ENCODE measurements at regions not wholly inside any gene's neighbourhood (a gene's known extent, or its start where the extent isn't known, plus 50 kb on each side); places are given as distances from the start of the nearest gene placed in this dataset.
"Not testable (repeated sequence)": the region's sequence is repeated elsewhere in the genome, so short reads cannot be mapped to it uniquely, and the experiment has no call there.

DNA sequence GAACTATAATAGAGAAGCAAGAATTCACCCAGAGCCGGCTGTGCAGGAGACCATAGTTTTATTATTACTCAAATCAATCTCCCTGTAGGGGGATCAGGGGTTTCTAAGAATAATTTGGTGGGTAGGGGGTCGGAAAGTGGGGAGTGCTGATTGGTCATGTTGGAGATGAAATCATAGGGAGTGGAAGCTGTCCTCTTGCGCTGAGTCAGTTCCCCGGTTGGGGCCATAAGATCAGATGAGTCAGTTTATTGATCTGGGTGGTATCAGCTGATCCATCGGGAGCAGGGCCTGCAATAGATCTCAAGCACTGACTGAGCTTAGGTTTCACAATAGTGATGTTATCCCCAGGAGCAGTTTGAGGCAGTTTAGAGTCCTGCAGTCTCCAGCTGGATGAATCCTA is 97.0 kb upstream of the SNRPN start:
- TF ChIP-seq TAF1 (conservative IDR thresholded peaks at IDR 0.05), result no peak
- no peak for TF ChIP-seq SP1 (IDR thresholded peaks at IDR 0.05)
- TF ChIP-seq YY1 (IDR thresholded peaks at IDR 0.05), result no peak
- 44% methylated on average over 5 of the region's 5 CpGs for WGBS
- peaks cover 0 to 10% (median 2%) of the 10 kb centered on the region in 4 donors for H3K9me3 ChIP-seq (ENCODE audit: control insufficient read depth in 4 of 4, low read length in 3 of 4)
- H3K4me1 ChIP-seq (ENCODE audit: control insufficient read depth in 4 of 4, insufficient read depth in 4 of 4, low read length in 3 of 4), result peaks cover 0 to 2% (median 0%) of the 10 kb centered on the region in 4 donors
- no peak overlapping the region for H3K27ac ChIP-seq (ENCODE audit: low read depth in 1 of 2, low read length in 2 of 2)
- H3K4me3 ChIP-seq (ENCODE audit: low read depth in 1 of 3, low read length in 3 of 3), result no peak overlapping the region
- no peak for DNase-seq (ENCODE audit: low spot score)
- H3K9ac ChIP-seq (ENCODE audit: low read depth in 1 of 2, low read length in 2 of 2), result no peak overlapping the region
- no peaks in the 10 kb centered on the region for H3K36me3 ChIP-seq (ENCODE audit: control insufficient read depth in 4 of 4, insufficient read depth in 3 of 4, low read depth in 1 of 4, low read length in 3 of 4)
- no peaks in the 10 kb centered on the region for H3K27me3 ChIP-seq (ENCODE audit: control insufficient read depth in 4 of 4, insufficient read depth in 4 of 4, low read length in 3 of 4)

- H3K27me3 ChIP-seq (ENCODE audit: control insufficient read depth in 4 of 4, insufficient read depth in 4 of 4, low read length in 3 of 4); H3K4me1 ChIP-seq (ENCODE audit: control insufficient read depth in 4 of 4, insufficient read depth in 4 of 4, low read length in 3 of 4); H3K9ac ChIP-seq (ENCODE audit: low read depth in 1 of 2, low read length in 2 of 2); H3K4me3 ChIP-seq (ENCODE audit: low read depth in 1 of 3, low read length in 3 of 3); DNase-seq (ENCODE audit: low spot score); H3K27ac ChIP-seq (ENCODE audit: low read depth in 1 of 2, low read length in 2 of 2); H3K36me3 ChIP-seq (ENCODE audit: control insufficient read depth in 4 of 4, insufficient read depth in 3 of 4, low read depth in 1 of 4, low read length in 3 of 4); H3K9me3 ChIP-seq (ENCODE audit: control insufficient read depth in 4 of 4, low read length in 3 of 4): not testable (repeated sequence)
- 69% methylated on average over 4 of the region's 4 CpGs for WGBS
Measured at GRCh38 chr15:24858183-24858582, 96.6 kb upstream of the SNRPN start.

GRCh38 chr15:24858737-24859601 is 95.8 kb upstream of the SNRPN start:
- WGBS, result 59% methylated on average over 7 of the region's 7 CpGs
- H3K4me1 ChIP-seq (ENCODE audit: control insufficient read depth in 4 of 4, insufficient read depth in 4 of 4, low read length in 3 of 4), result peaks cover 0 to 2% (median 0%) of the 10 kb centered on the region in 4 donors
- H3K9me3 ChIP-seq (ENCODE audit: control insufficient read depth in 4 of 4, low read length in 3 of 4), result peaks cover 0 to 9% (median 2%) of the 10 kb centered on the region in 4 donors
- no peaks in the 10 kb centered on the region for H3K27me3 ChIP-seq (ENCODE audit: control insufficient read depth in 4 of 4, insufficient read depth in 4 of 4, low read length in 3 of 4)
- H3K36me3 ChIP-seq (ENCODE audit: control insufficient read depth in 4 of 4, insufficient read depth in 3 of 4, low read depth in 1 of 4, low read length in 3 of 4), result no peaks in the 10 kb centered on the region
- H3K4me3 ChIP-seq (ENCODE audit: low read depth in 1 of 3, low read length in 3 of 3), result no peak overlapping the region
- no peak for DNase-seq (ENCODE audit: low spot score)
- TF ChIP-seq REST (IDR thresholded peaks at IDR 0.05) (no peak), HNF4A (conservative IDR thresholded peaks at IDR 0.05) (no peak), ZBTB33 (IDR thresholded peaks at IDR 0.05) (no peak), NR2F2 (IDR thresholded peaks at IDR 0.05) (no peak), EGR1 (IDR thresholded peaks at IDR 0.05; ENCODE audit: low read depth in 2 of 2) (no peak), YY1 (IDR thresholded peaks at IDR 0.05) (no peak), MAX (IDR thresholded peaks at IDR 0.05) (no peak), HNF4G (IDR thresholded peaks at IDR 0.05) (no peak), GABPA (IDR thresholded peaks at IDR 0.05 in 1 of 2, conservative IDR thresholded peaks at IDR 0.05 in 1 of 2) (no peak), FOXA1 (IDR thresholded peaks at IDR 0.05) (no peak), JUND (IDR thresholded peaks at IDR 0.05) (no peak), TAF1 (conservative IDR thresholded peaks at IDR 0.05) (no peak), SP1 (IDR thresholded peaks at IDR 0.05) (no peak)
- TF ChIP-seq, protein P1, sequence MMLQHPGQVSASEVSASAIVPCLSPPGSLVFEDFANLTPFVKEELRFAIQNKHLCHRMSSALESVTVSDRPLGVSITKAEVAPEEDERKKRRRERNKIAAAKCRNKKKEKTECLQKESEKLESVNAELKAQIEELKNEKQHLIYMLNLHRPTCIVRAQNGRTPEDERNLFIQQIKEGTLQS (IDR thresholded peaks at IDR 0.05), result no peak
- no peak overlapping the region for H3K9ac ChIP-seq (ENCODE audit: low read depth in 1 of 2, low read length in 2 of 2)
- no peak overlapping the region for H3K27ac ChIP-seq (ENCODE audit: low read depth in 1 of 2, low read length in 2 of 2)

Measured in liver (tissue), 7 donors.